ENCODE measurements at regions not wholly inside any gene's neighbourhood (a gene's known extent, or its start where the extent isn't known, plus 50 kb on each side); places are given as distances from the start of the nearest gene placed in this dataset.

- ATAC-seq (no peak), DNase-seq (no peak)
- intact Hi-C loops (cut with micrococcal nuclease) = no loop called here
- TF ChIP-seq CTCF (IDR thresholded peaks at IDR 0.05) = no peak
- ChIA-PET POLR2A (no interaction called here), CTCF (no interaction called here)
- H3K27ac Mint-ChIP-seq = no peak overlapping the region
- peaks cover 3% of the 10 kb centered on the region for H3K9me3 Mint-ChIP-seq
- H3K4me3 Mint-ChIP-seq = no peak overlapping the region
- H3K4me1 Mint-ChIP-seq (ENCODE audit: low read depth) = no peaks in the 10 kb centered on the region
- H3K36me3 Mint-ChIP-seq (ENCODE audit: low read depth) = no peaks in the 10 kb centered on the region
- no peaks in the 10 kb centered on the region for H3K27me3 Mint-ChIP-seq
Measured at GRCh38 chr2:142827170-142827569, 50.3 kb upstream of the KYNU start.

DNA sequence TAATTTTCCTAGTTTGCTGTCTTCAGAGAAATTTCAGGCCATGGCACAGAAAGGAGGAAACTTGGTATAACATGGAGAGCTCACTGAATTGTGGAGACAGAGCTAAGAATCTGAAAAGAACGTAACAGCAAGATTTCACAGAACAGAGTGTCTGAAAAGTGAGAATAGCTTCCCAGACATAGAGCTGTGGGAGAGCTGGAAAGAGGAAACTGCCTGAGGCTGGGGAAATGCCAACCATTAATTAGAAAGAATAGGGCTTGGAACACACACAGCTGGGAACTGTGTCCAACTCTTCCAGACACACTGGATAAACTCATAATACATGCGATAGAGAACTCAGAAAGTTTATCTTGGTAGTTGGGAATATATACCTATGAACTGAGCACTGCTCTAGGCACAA is 51.6 kb upstream of the KYNU start:
- ChIA-PET POLR2A (no interaction called here), CTCF (no interaction called here)
- DNase-seq (no peak), ATAC-seq (no peak)
- no peak overlapping the region for H3K27ac Mint-ChIP-seq
- intact Hi-C loops (cut with micrococcal nuclease) = no loop called here
- TF ChIP-seq CTCF (IDR thresholded peaks at IDR 0.05) = no peak
- H3K27me3 Mint-ChIP-seq = no peaks in the 10 kb centered on the region
- no peaks in the 10 kb centered on the region for H3K4me1 Mint-ChIP-seq (ENCODE audit: low read depth)
- no peaks in the 10 kb centered on the region for H3K36me3 Mint-ChIP-seq (ENCODE audit: low read depth)
- H3K4me3 Mint-ChIP-seq = no peak overlapping the region
- H3K9me3 Mint-ChIP-seq = peaks cover 3% of the 10 kb centered on the region

DNA sequence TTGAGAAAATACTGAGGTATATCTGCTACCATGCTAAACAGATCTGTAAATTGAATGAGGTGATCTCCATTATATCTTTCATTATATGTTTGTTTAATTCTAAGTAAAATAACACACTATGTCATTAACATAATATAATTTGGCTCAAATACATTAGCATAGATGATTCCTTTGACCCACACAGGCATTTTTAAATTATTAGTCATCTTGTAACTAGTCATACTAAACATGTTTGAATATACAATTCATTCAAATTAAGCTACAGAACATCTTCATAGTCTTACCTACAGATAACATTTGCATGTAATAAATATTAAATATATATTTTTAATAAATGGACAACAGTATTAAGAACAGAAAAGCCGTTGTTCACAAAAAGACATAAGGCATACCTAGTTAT is 52.7 kb upstream of the KYNU start:
- POLR2A ChIA-PET = no interaction called here
- Mint-ChIP-seq H3K27ac (no peak overlapping the region), H3K27me3 (no peaks in the 10 kb centered on the region), H3K4me3 (no peak overlapping the region), H3K36me3 (ENCODE audit: low read depth) (no peaks in the 10 kb centered on the region), H3K9me3 (peaks cover 3% of the 10 kb centered on the region), H3K4me1 (ENCODE audit: low read depth) (no peaks in the 10 kb centered on the region)
- DNase-seq = no peak
- intact Hi-C loops (cut with micrococcal nuclease) = no loop called here
- no peak for TF ChIP-seq CTCF (IDR thresholded peaks at IDR 0.05)
- ATAC-seq = no peak
- CTCF ChIA-PET = no interaction called here

- Mint-ChIP-seq H3K4me1 (ENCODE audit: low read depth) (no peaks in the 10 kb centered on the region), H3K36me3 (ENCODE audit: low read depth) (no peaks in the 10 kb centered on the region), H3K9me3 (peaks cover under 1% of the 10 kb centered on the region), H3K27ac (no peak overlapping the region), H3K4me3 (no peak overlapping the region), H3K27me3 (no peaks in the 10 kb centered on the region)
- ChIA-PET CTCF (no interaction called here), POLR2A (no interaction called here)
- intact Hi-C loops (cut with micrococcal nuclease) = no loop called here
- ATAC-seq (no peak), DNase-seq (no peak)
- TF ChIP-seq CTCF (IDR thresholded peaks at IDR 0.05) = no peak
Measured at GRCh38 chr2:142822190-142822589, 55.3 kb upstream of the KYNU start.

DNA sequence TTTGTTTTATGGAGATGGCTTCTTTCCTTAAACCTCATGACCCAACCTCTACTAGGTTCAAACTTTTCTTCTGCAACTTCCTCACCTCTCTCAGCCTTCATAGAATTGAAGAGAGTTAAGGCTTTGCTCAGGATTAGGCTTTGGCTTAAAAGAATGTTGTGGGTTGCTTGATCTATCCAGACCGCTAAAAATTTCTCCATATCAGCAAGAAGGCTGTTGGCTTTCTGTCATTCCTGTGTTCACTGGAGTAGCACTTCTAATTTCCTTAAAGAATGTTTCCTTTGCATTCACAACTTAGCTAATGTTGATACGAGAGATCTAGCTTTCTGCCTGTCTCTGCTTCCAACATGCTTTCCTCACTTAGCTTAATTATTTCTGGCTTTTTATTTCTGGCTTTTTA is 58.1 kb upstream of the KYNU start:
- DNase-seq (no peak), ATAC-seq (no peak)
- ChIA-PET CTCF (no interaction called here), POLR2A (no interaction called here)
- H3K4me3 Mint-ChIP-seq = no peak overlapping the region
- H3K27me3 Mint-ChIP-seq = no peaks in the 10 kb centered on the region
- H3K27ac Mint-ChIP-seq = no peak overlapping the region
- no peaks in the 10 kb centered on the region for H3K4me1 Mint-ChIP-seq (ENCODE audit: low read depth)
- TF ChIP-seq CTCF (IDR thresholded peaks at IDR 0.05) = no peak
- H3K36me3 Mint-ChIP-seq (ENCODE audit: low read depth) = no peaks in the 10 kb centered on the region
- H3K9me3 Mint-ChIP-seq = no peaks in the 10 kb centered on the region
- intact Hi-C loops (cut with micrococcal nuclease) = no loop called here
